ENCODE measurements at regions not wholly inside any gene's neighbourhood (a gene's known extent, or its start where the extent isn't known, plus 50 kb on each side); places are given as distances from the start of the nearest gene placed in this dataset.

DNA sequence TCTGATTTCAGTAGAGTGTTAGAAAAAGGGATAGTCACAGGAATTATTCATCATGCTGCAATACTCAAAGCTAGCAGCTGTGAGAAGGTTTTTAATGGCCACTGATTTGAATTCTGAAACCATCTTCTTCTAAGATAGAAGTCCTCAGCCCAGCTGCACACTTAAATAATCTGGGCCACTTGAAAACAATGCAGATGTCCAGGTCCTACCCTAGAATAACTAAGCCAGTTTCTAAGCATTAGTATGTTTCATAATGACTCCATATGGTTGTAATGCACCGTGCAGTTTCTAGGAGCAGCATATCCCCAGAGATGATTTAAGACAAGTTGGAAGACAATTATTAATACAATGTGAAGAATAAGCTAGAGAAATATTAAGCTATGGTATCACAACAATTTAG, 159.9 kb upstream of the FBXL17 start:
- H3K27me3 ChIP-seq (ENCODE audit: insufficient read depth, low read length), result no peaks in the 10 kb centered on the region
- no peaks in the 10 kb centered on the region for H3K9me3 ChIP-seq (ENCODE audit: control insufficient read depth in 1 of 2, insufficient read depth in 1 of 2, low read depth in 1 of 2, low read length in 2 of 2)
- H2AFZ ChIP-seq (ENCODE audit: low read depth, low read length, poor library complexity, severe bottlenecking), result no peak overlapping the region
- no peaks in the 10 kb centered on the region for H3K9me2 ChIP-seq (ENCODE audit: insufficient read depth)
- no peak overlapping the region for H3K9ac ChIP-seq (ENCODE audit: low read length)
- H3K36me3 ChIP-seq (ENCODE audit: control insufficient read depth in 1 of 2, insufficient read depth in 2 of 2, low read length in 2 of 2), result no peaks in the 10 kb centered on the region
- no peak for DNase-seq (ENCODE audit: low read depth, low spot score)
- H3K27ac ChIP-seq (ENCODE audit: low read depth, low read length), result no peak overlapping the region
- BruUV-seq (replicated peaks), result no TSS peak
- intact Hi-C loops (cut with micrococcal nuclease), result no loop called here
- ATAC-seq, result no peak
- ChIA-PET POLR2A (no interaction called here), CTCF (no interaction called here), RAD21 (ENCODE audit: low non-redundant PET in 1 of 2, low total read pairs in 2 of 2, uncharacterized antibody in 2 of 2, unreplicated experiment in 2 of 2) (no interaction called here)
- no peak overlapping the region for H3K4me3 ChIP-seq (replicated peaks in 1 of 2; ENCODE audit: low read depth in 1 of 2, low read length in 2 of 2)
- TF ChIP-seq CEBPB (IDR thresholded peaks at IDR 0.05; ENCODE audit: low read depth) (no peak), EZH2phosphoT487 (IDR thresholded peaks at IDR 0.05; ENCODE audit: borderline replicate concordance) (no peak), TCF7L2 (IDR thresholded peaks at IDR 0.05; ENCODE audit: borderline replicate concordance, extremely low read depth, insufficient read depth, insufficient read length) (no peak), JUND (IDR thresholded peaks at IDR 0.05) (no peak), EGR1 (IDR thresholded peaks at IDR 0.05; ENCODE audit: low read depth) (no peak), CBX3 (IDR thresholded peaks at IDR 0.05; ENCODE audit: low read depth) (no peak), EZH2 (IDR thresholded peaks at IDR 0.05) (no peak), SRF (IDR thresholded peaks at IDR 0.05; ENCODE audit: low read depth) (no peak), ZNF274 (IDR thresholded peaks at IDR 0.05; ENCODE audit: low read depth, low read length) (no peak), POLR2A (IDR thresholded peaks at IDR 0.05; ENCODE audit: borderline replicate concordance, extremely low read depth, insufficient read depth, insufficient read length) (no peak), SP1 (IDR thresholded peaks at IDR 0.05; ENCODE audit: low read depth) (no peak), FOSL1 (IDR thresholded peaks at IDR 0.05; ENCODE audit: low read depth) (no peak), SIN3A (IDR thresholded peaks at IDR 0.05; ENCODE audit: low read depth) (no peak), RAD21 (IDR thresholded peaks at IDR 0.05; ENCODE audit: low read depth) (no peak), ELF1 (IDR thresholded peaks at IDR 0.05; ENCODE audit: borderline replicate concordance, low read depth) (no peak), ZBTB33 (IDR thresholded peaks at IDR 0.05; ENCODE audit: extremely low read depth, insufficient replicate concordance, low read length) (no peak)
- TF ChIP-seq, protein P1, sequence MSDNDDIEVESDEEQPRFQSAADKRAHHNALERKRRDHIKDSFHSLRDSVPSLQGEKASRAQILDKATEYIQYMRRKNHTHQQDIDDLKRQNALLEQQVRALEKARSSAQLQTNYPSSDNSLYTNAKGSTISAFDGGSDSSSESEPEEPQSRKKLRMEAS (IDR thresholded peaks at IDR 0.05), result no peak
- no peaks in the 10 kb centered on the region for H4K20me1 ChIP-seq (ENCODE audit: insufficient read depth)
- H3K4me1 ChIP-seq (ENCODE audit: control insufficient read depth in 1 of 2, insufficient read depth in 2 of 2, low read length in 2 of 2), result no peaks in the 10 kb centered on the region
- no peaks in the 10 kb centered on the region for H3K79me2 ChIP-seq (ENCODE audit: insufficient read depth, low read length)
- H3K4me2 ChIP-seq (ENCODE audit: low read length), result no peak overlapping the region
